ENCODE measurements at regions not wholly inside any gene's neighbourhood (a gene's known extent, or its start where the extent isn't known, plus 50 kb on each side); places are given as distances from the start of the nearest gene placed in this dataset.

DNA sequence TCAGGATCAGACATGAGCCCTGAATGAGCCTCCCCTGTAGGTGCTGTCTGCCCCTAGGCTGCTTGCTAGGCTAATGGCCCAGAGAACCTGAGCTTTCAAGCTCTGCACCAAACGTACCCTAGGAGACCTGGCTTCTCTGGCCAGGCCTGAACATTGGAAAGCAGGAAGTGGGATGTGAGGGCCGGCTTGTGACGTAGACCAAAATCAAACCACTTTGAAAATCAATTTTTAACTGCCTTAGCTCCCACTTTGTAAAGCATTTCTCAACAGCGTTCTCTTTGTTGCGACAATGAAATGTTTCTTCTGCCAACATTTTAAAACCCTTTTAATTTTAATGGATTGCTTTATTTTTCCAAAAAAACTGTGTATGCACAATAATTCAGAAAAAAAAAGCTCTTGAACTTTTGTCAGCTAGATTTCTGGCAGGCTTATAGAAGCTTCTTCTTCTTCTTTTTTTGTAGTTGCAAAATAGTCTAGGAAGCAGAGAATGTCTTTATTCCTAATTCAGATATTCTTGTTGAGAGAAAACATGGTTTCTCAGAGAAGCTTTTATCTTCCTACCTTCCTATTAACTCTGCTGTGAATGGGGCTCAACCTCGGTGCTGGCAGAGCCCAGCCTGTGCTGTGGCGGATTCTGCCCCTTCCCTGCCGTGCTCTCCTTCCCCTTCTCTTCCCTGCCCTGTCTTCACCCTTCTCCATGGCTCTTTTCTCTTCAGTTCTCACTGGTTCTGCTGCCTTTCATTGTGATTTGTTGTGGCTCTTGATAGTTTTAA, 145.2 kb upstream of the SFRP2 start:
- H3K4me3 Mint-ChIP-seq = no peak overlapping the region
- no peaks in the 10 kb centered on the region for H3K4me1 Mint-ChIP-seq (ENCODE audit: low read depth)
- H3K27ac Mint-ChIP-seq = no peak overlapping the region
- no peaks in the 10 kb centered on the region for H3K9me3 Mint-ChIP-seq
- H3K27me3 Mint-ChIP-seq (ENCODE audit: low read depth) = peaks cover 19% of the 10 kb centered on the region
- no peaks in the 10 kb centered on the region for H3K36me3 Mint-ChIP-seq (ENCODE audit: low read depth)

DNA sequence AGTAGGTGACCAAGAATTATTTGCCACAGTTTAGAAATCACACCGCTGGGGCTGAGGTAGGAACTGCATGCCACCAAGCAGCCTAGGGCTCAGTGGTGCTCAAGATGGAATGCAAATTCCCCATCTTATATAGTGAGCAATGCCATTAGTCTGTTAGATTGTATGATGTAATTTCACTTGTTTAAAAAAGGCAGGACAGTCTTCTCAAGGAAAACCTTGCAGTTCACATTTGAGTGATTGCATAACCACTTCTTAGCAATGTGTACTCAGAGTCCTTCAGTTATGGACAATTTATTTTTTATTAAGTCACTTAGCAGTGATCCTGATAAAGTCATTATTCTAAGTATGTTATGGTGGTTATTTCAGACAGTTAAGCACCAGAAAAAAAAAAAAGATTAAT, 142.9 kb upstream of the SFRP2 start:
- H3K36me3 Mint-ChIP-seq (ENCODE audit: low read depth) = no peaks in the 10 kb centered on the region
- H3K27me3 Mint-ChIP-seq (ENCODE audit: low read depth) = peaks cover 15% of the 10 kb centered on the region

DNA sequence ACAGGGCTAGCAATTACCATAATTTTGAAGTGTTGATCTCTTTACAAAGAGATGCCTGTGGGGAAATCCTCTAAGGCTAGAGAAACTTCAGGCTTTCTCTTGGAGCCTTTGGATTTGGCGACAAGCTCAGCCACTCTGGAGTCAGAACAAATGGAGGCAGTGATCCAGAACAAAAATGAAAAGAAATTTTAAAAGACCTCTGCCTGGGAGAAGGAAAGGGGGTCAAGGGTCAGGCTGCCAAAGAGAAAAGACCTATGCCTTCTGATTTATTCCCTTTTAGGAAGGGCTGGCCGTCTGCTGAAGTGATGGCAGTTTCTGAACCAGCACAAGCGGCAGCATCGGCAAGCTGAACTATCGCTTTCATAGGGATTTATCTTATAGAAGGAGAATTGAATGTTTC, 140.8 kb upstream of the SFRP2 start:
- no peaks in the 10 kb centered on the region for H3K36me3 Mint-ChIP-seq (ENCODE audit: low read depth)
- H3K4me1 Mint-ChIP-seq (ENCODE audit: low read depth) = no peaks in the 10 kb centered on the region
- no peaks in the 10 kb centered on the region for H3K9me3 Mint-ChIP-seq
- H3K4me3 Mint-ChIP-seq = no peak overlapping the region
- H3K27me3 Mint-ChIP-seq (ENCODE audit: low read depth) = peaks cover 5% of the 10 kb centered on the region
- no peak overlapping the region for H3K27ac Mint-ChIP-seq

More for the DNA sequence above, 142.9 kb upstream of the SFRP2 start:
- Mint-ChIP-seq H3K27ac (no peak overlapping the region), H3K9me3 (no peaks in the 10 kb centered on the region), H3K4me1 (ENCODE audit: low read depth) (no peaks in the 10 kb centered on the region), H3K4me3 (no peak overlapping the region)

DNA sequence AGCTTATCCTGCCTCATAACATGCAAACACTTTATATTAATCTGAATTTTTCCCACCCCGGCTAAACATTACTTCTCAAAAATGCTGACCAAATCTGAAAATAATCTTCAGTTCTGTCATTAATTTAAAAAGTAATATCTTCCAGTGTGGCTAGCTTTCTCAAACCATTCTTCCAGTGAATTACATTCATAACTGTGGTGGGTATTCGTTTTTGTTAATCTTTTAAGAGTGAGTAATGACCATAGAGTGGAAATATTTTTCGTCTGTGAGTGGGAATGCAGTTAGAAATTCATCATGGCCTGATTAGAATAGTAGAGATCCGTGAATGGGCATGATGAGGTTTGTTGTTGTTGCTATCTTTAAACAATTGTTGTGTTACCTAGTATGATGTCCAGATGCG, 138.6 kb upstream of the SFRP2 start:
- Mint-ChIP-seq H3K27ac (no peak overlapping the region), H3K4me3 (no peak overlapping the region), H3K36me3 (ENCODE audit: low read depth) (no peaks in the 10 kb centered on the region), H3K4me1 (ENCODE audit: low read depth) (no peaks in the 10 kb centered on the region), H3K9me3 (no peaks in the 10 kb centered on the region), H3K27me3 (ENCODE audit: low read depth) (peaks cover 5% of the 10 kb centered on the region)

DNA sequence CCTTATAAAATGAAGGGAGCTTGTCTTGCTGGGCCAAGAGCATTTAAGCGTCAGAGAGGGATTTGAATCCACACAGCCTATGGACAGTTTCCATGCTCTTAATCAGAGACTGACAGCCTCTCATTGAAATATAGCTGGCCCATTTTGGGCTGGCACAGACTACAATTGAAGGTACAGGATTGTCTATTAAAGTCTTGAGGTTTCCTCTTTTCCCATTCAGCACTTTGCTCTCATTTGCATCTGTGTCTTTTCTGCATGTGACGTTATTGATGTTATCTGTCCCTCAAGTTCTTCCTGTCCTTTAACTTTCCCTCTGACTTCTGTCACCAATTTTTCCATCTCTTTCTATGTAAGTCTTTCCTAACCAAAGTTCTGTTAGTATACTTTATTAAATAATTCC, 133.3 kb upstream of the SFRP2 start:
- Mint-ChIP-seq H3K4me3 (no peak overlapping the region), H3K27ac (no peak overlapping the region), H3K36me3 (ENCODE audit: low read depth) (no peaks in the 10 kb centered on the region), H3K27me3 (ENCODE audit: low read depth) (peaks cover 4% of the 10 kb centered on the region), H3K9me3 (no peaks in the 10 kb centered on the region), H3K4me1 (ENCODE audit: low read depth) (no peaks in the 10 kb centered on the region)

DNA sequence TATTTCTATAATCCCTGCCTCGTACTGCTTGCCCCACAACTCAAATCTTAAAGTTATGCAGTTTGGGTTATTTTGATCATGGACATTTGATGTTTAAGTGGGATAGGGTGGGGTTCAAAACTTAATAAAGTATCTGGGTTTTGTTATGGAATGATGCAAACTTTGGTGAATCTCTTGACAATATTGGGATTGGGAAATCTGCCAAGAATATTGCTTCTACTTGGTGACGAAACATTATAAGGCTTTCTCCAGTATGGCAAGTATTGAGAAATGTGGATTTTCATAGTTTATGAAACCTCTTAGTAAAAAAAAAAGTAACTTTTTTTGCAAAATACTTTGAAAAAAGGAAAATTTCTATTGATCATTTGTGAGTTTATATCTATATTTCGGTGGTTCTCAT, 130.8 kb upstream of the SFRP2 start:
- Mint-ChIP-seq H3K4me3 (no peak overlapping the region), H3K4me1 (ENCODE audit: low read depth) (no peaks in the 10 kb centered on the region), H3K27ac (no peak overlapping the region), H3K27me3 (ENCODE audit: low read depth) (peaks cover 4% of the 10 kb centered on the region), H3K9me3 (no peaks in the 10 kb centered on the region), H3K36me3 (ENCODE audit: low read depth) (no peaks in the 10 kb centered on the region)

DNA sequence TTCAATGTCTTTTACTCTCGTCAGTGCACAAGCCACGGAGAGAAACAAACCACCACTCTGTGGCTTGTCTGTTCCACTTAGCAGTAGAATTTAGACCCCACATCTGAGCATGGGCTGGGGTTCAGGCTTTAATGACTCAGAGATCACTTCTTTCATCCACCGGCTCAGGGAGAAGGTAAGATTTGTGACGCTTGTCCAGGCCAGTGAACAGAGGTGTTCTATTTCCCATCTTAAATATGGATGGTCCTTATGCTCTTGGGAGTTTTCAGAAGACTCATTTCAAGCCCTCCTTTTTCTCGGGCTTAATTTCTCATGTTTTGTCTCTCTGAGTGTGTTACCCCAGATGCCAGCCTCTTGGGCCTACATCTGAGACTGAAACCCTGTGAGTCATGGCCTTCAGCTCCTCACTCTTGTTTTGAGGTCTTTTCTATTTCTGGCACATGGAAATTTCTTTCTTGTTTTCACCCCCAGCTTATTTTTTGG, 127.4 kb upstream of the SFRP2 start:
- no peaks in the 10 kb centered on the region for H3K36me3 Mint-ChIP-seq (ENCODE audit: low read depth)
- H3K4me1 Mint-ChIP-seq (ENCODE audit: low read depth) = no peaks in the 10 kb centered on the region
- peaks cover 10% of the 10 kb centered on the region for H3K27me3 Mint-ChIP-seq (ENCODE audit: low read depth)
- no peak overlapping the region for H3K4me3 Mint-ChIP-seq
- H3K9me3 Mint-ChIP-seq = no peaks in the 10 kb centered on the region
- no peak overlapping the region for H3K27ac Mint-ChIP-seq

DNA sequence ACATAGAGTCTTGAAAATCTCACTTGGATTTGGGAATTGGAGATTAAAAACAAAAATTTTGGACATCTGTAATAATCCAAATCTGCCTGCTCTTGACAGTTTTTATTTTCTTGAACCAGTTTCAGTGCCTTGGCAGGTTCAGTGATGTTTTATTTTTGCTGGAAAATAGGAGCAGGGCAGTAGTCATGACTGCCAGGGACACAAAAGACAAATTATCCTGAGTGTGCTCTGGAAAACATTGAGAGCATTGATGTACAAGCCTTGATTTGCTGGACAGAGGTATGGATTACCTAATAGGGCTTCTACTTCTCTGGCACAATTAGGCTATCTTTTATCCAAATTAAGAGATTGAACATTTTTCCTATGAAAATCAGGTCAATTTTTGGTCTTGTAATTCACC, 123.4 kb upstream of the SFRP2 start:
- H3K36me3 Mint-ChIP-seq (ENCODE audit: low read depth) = no peaks in the 10 kb centered on the region
- no peaks in the 10 kb centered on the region for H3K9me3 Mint-ChIP-seq
- no peak overlapping the region for H3K4me3 Mint-ChIP-seq
- no peaks in the 10 kb centered on the region for H3K4me1 Mint-ChIP-seq (ENCODE audit: low read depth)
- H3K27ac Mint-ChIP-seq = no peak overlapping the region
- peaks cover 5% of the 10 kb centered on the region for H3K27me3 Mint-ChIP-seq (ENCODE audit: low read depth)

DNA sequence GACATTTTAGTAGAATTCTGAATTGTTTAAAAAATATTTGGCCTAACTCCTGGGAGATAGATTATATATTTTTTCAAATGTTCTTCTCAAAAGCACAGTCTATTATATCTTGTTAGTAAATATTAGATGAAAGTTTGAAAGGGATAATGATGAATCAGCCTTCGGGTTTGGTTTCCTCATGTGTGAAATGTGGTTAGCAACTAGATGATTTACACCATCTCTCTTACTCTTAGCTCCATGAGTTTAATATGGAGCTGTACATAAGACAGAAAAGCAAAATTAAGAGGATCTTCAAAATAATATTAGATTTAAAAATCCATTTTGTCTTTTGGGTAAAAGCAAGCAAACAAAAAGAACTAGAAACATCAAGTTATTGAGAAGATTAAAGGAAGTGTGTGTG, 120.8 kb upstream of the SFRP2 start:
- Mint-ChIP-seq H3K27ac (no peak overlapping the region), H3K9me3 (no peaks in the 10 kb centered on the region), H3K36me3 (ENCODE audit: low read depth) (no peaks in the 10 kb centered on the region), H3K4me1 (ENCODE audit: low read depth) (no peaks in the 10 kb centered on the region), H3K4me3 (no peak overlapping the region), H3K27me3 (ENCODE audit: low read depth) (peaks cover 5% of the 10 kb centered on the region)

DNA sequence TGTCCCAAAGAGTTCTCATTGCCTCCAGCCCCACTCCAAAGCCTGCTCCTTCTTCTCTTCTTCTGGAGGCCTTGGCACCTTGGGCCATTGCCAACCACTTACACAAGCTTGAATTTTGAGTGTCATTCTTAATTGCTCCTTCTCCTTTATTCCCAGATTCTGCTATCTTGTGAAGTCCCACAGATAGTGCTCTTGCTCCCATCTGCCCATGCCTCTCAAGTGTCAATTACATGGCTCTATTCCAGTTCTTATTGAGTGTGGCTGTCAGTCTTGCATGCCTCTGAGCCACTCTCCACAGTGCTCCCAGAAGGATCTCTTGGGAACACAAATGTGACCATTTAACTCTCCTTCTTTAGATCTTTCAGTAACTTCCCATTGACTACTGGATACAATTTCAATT, 117.3 kb upstream of the SFRP2 start:
- no peaks in the 10 kb centered on the region for H3K36me3 Mint-ChIP-seq (ENCODE audit: low read depth)
- no peaks in the 10 kb centered on the region for H3K9me3 Mint-ChIP-seq
- no peak overlapping the region for H3K4me3 Mint-ChIP-seq
- no peaks in the 10 kb centered on the region for H3K27me3 Mint-ChIP-seq (ENCODE audit: low read depth)
- H3K4me1 Mint-ChIP-seq (ENCODE audit: low read depth) = no peaks in the 10 kb centered on the region
- no peak overlapping the region for H3K27ac Mint-ChIP-seq

DNA sequence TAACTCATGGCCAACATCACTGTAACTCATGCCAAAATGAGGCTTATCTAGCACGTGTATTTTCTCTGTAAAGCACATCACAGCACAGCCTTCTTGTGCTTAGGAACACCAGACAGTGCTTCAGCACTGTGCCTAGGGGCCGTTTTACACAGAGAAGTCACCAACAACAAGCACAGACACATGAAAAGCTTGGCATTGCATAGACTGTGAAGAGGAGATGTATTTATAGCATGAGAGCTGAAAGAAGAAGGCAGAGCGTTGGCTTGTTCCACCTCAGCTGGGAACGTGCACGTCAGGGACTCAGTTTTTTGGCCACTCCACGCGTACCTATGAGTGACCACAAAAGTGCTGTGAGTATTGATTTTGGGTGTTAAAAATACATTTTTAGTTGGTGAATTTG, 116.3 kb upstream of the SFRP2 start:
- Mint-ChIP-seq H3K27ac (no peak overlapping the region), H3K9me3 (no peaks in the 10 kb centered on the region), H3K27me3 (ENCODE audit: low read depth) (no peaks in the 10 kb centered on the region), H3K36me3 (ENCODE audit: low read depth) (no peaks in the 10 kb centered on the region), H3K4me1 (ENCODE audit: low read depth) (no peaks in the 10 kb centered on the region), H3K4me3 (no peak overlapping the region)

DNA sequence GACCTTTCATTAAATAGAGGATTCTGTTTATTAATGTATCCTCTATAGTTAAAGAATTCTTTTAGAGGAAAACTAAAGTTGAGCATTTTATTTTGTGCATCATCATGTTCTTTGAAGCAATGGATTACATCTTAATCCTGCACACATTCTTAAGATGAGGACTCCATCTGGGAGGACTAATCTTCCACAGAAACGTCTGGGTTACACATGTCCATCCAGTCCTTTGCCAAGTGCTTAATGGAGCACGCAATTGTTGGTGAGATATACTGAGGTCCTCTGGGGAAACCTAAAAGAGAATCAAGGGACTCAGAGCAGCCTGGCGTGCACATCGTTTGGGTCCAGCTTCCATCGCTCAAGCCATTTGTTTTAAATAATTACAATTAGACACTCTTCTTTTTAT, 115.1 kb upstream of the SFRP2 start:
- H3K36me3 Mint-ChIP-seq (ENCODE audit: low read depth) = no peaks in the 10 kb centered on the region
- no peaks in the 10 kb centered on the region for H3K27me3 Mint-ChIP-seq (ENCODE audit: low read depth)
- no peak overlapping the region for H3K27ac Mint-ChIP-seq
- no peaks in the 10 kb centered on the region for H3K4me1 Mint-ChIP-seq (ENCODE audit: low read depth)
- no peak overlapping the region for H3K4me3 Mint-ChIP-seq
- H3K9me3 Mint-ChIP-seq = no peaks in the 10 kb centered on the region

DNA sequence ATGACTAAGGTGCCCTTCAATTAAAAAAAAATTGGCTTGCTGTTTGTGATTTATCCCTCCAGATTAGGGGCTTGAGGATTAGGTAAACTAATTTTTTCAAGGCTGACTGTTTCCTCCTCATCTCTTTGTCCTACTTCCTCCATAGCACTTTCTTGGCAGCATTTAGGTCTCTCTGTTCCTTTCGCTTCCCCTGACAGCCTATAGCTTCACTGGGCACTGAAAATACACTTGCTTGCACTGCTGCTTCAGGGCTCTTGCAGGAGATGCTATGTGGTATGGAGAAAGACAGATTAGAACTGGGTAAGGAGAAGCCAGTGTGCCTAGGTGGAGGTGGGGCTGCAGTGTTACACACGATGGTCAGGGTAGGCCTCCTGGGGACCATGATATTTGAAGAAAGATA, 112.3 kb upstream of the SFRP2 start:
- Mint-ChIP-seq H3K4me3 (no peak overlapping the region), H3K9me3 (no peaks in the 10 kb centered on the region), H3K27me3 (ENCODE audit: low read depth) (peaks cover 7% of the 10 kb centered on the region), H3K36me3 (ENCODE audit: low read depth) (no peaks in the 10 kb centered on the region), H3K4me1 (ENCODE audit: low read depth) (no peaks in the 10 kb centered on the region), H3K27ac (no peak overlapping the region)

DNA sequence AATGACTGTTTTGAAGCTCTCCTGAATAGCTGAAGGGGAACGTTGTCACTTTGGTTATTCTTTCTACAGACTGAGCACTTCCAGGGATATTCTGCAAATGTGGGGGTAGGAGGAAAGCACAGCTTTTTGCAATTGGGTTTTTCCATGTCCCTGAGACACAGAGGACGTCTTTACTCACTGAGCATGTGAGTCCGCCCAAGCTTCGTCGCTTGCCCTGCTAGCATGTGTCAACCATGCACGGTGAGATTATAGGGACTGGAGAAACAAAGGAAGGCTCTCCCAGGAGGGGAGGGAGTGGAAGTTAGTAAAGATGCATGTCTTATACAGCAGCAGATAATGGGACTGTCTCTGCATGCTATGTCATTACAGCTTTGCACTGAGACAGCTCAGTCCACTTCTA, 111.5 kb upstream of the SFRP2 start:
- no peaks in the 10 kb centered on the region for H3K9me3 Mint-ChIP-seq
- H3K36me3 Mint-ChIP-seq (ENCODE audit: low read depth) = no peaks in the 10 kb centered on the region
- no peaks in the 10 kb centered on the region for H3K4me1 Mint-ChIP-seq (ENCODE audit: low read depth)
- peaks cover 7% of the 10 kb centered on the region for H3K27me3 Mint-ChIP-seq (ENCODE audit: low read depth)
- H3K27ac Mint-ChIP-seq = no peak overlapping the region
- no peak overlapping the region for H3K4me3 Mint-ChIP-seq

DNA sequence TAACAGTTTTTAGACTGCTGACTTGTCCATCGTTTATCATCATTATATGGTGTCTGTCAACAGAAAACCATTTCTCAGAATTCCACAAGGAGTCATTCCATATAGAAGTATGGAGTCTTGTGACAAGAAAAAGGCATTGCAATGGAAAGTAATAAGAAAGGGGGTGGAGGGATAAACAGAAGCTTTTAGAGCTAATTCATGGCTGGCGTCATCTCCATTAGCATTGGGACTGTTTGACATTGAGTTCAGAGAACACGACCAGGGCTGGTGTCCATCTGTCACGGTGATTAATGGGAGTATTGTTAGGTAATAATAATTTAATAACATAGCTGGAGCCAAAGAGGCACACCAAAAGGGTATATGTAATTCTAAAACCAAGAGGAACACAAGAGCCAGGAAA, 101.9 kb upstream of the SFRP2 start:
- Mint-ChIP-seq H3K27me3 (ENCODE audit: low read depth) (no peaks in the 10 kb centered on the region), H3K4me1 (ENCODE audit: low read depth) (no peaks in the 10 kb centered on the region), H3K4me3 (no peak overlapping the region), H3K27ac (no peak overlapping the region), H3K36me3 (ENCODE audit: low read depth) (no peaks in the 10 kb centered on the region), H3K9me3 (no peaks in the 10 kb centered on the region)

DNA sequence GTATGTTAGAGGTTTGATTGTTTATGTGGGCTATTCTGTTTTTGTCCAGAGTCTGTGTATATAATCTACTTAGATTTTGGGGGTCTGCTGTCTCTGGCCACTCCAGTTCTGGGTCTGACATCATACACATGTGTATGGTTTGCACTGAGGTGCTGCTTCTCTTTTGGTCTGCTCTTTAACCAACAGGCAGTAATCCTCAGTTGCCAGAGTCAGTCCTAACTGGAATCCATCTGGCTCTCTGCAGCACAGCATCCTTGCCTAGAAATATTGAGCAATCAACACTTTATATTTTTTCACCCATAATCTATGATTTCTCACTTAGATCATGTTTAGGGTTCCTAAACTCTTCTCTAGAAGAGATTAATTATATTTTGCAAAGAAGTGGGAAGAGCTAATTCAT, 98.3 kb upstream of the SFRP2 start:
- Mint-ChIP-seq H3K9me3 (peaks cover under 1% of the 10 kb centered on the region), H3K4me1 (ENCODE audit: low read depth) (no peaks in the 10 kb centered on the region), H3K27me3 (ENCODE audit: low read depth) (peaks cover 3% of the 10 kb centered on the region), H3K27ac (no peak overlapping the region), H3K36me3 (ENCODE audit: low read depth) (no peaks in the 10 kb centered on the region), H3K4me3 (no peak overlapping the region)
